HG03457 (cell line): ENCODE measurements at regions not wholly inside any gene's neighbourhood (a gene's known extent, or its start where the extent isn't known, plus 50 kb on each side); places are given as distances from the start of the nearest gene placed in this dataset.
"Not testable (repeated sequence)": the region's sequence is repeated elsewhere in the genome, so short reads cannot be mapped to it uniquely, and the experiment has no call there.

ENCODE experiments used
- ATAC-seq: cut with Tn5 transposase; IDR thresholded peaks from one replicate; pipeline ENCODE4 v1.9.1; 2021; ENCODE audit warnings: moderate number of reproducible peaks; ENCODE audit not compliant: unreplicated experiment

- ATAC-seq: not testable (repeated sequence)
These were observed 551.9 kb upstream of the EYS start for GRCh38 chr6:66258731-66259487.

GRCh38 chr6:66245231-66245630 is 538.2 kb upstream of the EYS start:
- ATAC-seq: no peak

GRCh38 chr6:66238851-66239250 is 531.8 kb upstream of the EYS start:
- ATAC-seq: no peak

- ATAC-seq: no peak
These were observed 525.9 kb upstream of the EYS start for GRCh38 chr6:66232890-66233289.

- ATAC-seq: no peak
These were observed 523.6 kb upstream of the EYS start for GRCh38 chr6:66230591-66230990.

GRCh38 chr6:66226109-66226508 is 519.1 kb upstream of the EYS start:
- no peak for ATAC-seq

- ATAC-seq: no peak
These were observed 503.9 kb upstream of the EYS start for GRCh38 chr6:66210964-66211363.

- no peak for ATAC-seq
These were observed 493.4 kb upstream of the EYS start for GRCh38 chr6:66200390-66200789.

- no peak for ATAC-seq
These were observed 492.1 kb upstream of the EYS start for GRCh38 chr6:66199171-66199570.

- ATAC-seq: no peak
These were observed 491.1 kb upstream of the EYS start for GRCh38 chr6:66198062-66198624.

GRCh38 chr6:66190858-66191257 is 483.8 kb upstream of the EYS start:
- no peak for ATAC-seq

GRCh38 chr6:66189915-66190314 is 482.9 kb upstream of the EYS start:
- no peak for ATAC-seq

- no peak for ATAC-seq
These were observed 479.7 kb upstream of the EYS start for GRCh38 chr6:66186756-66187155.

GRCh38 chr6:66184091-66184490 is 477.1 kb upstream of the EYS start:
- ATAC-seq: no peak

GRCh38 chr6:66179361-66179760 is 472.3 kb upstream of the EYS start:
- ATAC-seq: no peak

GRCh38 chr6:66173587-66173986 is 466.6 kb upstream of the EYS start:
- ATAC-seq: no peak

- not testable (repeated sequence) for ATAC-seq
These were observed 459.7 kb upstream of the EYS start for GRCh38 chr6:66166713-66167112.

GRCh38 chr6:66161546-66162108 is 454.6 kb upstream of the EYS start:
- no peak for ATAC-seq

GRCh38 chr6:66159937-66160336 is 452.9 kb upstream of the EYS start:
- ATAC-seq: no peak

- no peak for ATAC-seq
These were observed 446.2 kb upstream of the EYS start for GRCh38 chr6:66153247-66153646.

GRCh38 chr6:66149132-66149531 is 442.1 kb upstream of the EYS start:
- ATAC-seq: no peak

- ATAC-seq: no peak
These were observed 438.8 kb upstream of the EYS start for GRCh38 chr6:66145867-66146266.
